ENCODE measurements at regions not wholly inside any gene's neighbourhood (a gene's known extent, or its start where the extent isn't known, plus 50 kb on each side); places are given as distances from the start of the nearest gene placed in this dataset.

DNA sequence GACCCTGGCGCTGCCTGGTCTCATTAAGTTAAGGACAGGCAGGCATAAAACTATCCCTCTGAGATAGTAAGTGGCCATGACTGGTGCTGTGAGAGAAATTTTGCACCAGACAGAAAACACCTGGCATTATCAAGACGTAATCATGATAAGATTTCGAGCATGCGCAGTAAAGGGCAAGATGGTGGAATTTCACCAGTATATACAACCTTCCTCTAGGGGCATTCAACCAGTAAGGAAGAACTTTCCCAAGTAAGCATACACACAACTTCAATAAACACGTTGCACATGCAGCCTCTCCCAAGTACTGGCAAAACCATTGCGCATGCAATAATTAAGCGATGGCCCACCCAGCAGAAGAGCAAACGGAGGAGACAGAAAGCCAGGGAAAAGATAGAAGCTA lies 1376.4 kb upstream of the CRIM1 start:
- no peak for TF ChIP-seq CTCF (conservative IDR thresholded peaks at IDR 0.05; ENCODE audit: low read length)
- no peak for DNase-seq (ENCODE audit: low read depth)
- H3K4me3 ChIP-seq (ENCODE audit: low read length) = no peak overlapping the region

DNA sequence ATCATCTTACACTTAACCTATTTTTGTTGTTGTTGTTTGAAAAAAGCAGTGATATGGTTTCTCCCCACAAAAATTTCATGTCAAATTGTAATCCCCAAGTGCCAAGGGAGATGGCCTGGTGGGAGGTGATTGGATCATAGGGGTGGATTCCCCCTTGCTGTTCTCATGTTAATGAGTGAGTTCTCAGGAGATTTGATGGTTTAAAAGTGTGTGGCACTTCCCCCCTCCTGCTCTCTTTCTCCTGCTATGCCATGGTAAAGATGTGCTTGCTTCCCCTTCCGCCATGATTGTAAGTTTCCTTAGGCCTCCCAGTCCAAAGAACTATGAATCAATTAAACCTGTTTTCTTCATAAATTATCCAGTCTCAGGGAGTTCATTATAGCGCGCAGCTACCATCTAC lies 1362.7 kb upstream of the FAM98A start:
- no peak overlapping the region for H3K4me3 ChIP-seq (ENCODE audit: low read length)
- no peak for TF ChIP-seq CTCF (conservative IDR thresholded peaks at IDR 0.05; ENCODE audit: low read length)
- no peak for DNase-seq (ENCODE audit: low read depth)

- H3K4me3 ChIP-seq (ENCODE audit: low read length) = no peak overlapping the region
- no peak for TF ChIP-seq CTCF (conservative IDR thresholded peaks at IDR 0.05; ENCODE audit: low read length)
- no peak for DNase-seq (ENCODE audit: low read depth)
These were observed 1355.7 kb upstream of the FAM98A start for GRCh38 chr2:34954758-34955157.

- no peak overlapping the region for H3K4me3 ChIP-seq (ENCODE audit: low read length)
- no peak for TF ChIP-seq CTCF (conservative IDR thresholded peaks at IDR 0.05; ENCODE audit: low read length)
- DNase-seq (ENCODE audit: low read depth) = no peak
These were observed 1351.7 kb upstream of the FAM98A start for GRCh38 chr2:34950797-34951196.

DNA sequence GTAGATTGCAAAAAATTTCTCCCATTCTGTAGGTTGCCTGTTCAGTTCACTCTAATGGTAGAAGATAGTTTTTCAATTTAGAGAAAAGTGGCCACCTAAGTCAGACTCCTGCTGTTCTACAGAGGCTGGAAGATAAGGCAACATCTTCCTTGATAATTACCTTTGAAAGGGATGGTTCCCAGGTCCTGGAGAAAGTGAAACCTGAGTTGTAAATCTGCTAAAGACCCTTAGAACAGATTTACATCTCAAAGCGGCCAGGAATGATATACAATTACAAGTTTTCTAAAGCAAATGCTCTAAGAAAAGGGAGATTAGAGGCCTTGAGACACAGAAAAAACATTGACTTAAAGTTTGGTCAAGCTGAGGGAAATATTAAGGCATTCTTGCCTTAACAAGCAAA lies 1350.2 kb upstream of the FAM98A start:
- no peak overlapping the region for H3K4me3 ChIP-seq (ENCODE audit: low read length)
- TF ChIP-seq CTCF (conservative IDR thresholded peaks at IDR 0.05; ENCODE audit: low read length) = no peak
- no peak for DNase-seq (ENCODE audit: low read depth)

GRCh38 chr2:34936089-34936488 lies 1337.0 kb upstream of the FAM98A start:
- DNase-seq (ENCODE audit: low read depth) = no peak
- no peak for TF ChIP-seq CTCF (conservative IDR thresholded peaks at IDR 0.05; ENCODE audit: low read length)
- H3K4me3 ChIP-seq (ENCODE audit: low read length) = no peak overlapping the region

GRCh38 chr2:34912084-34912483 lies 1313.0 kb upstream of the FAM98A start:
- no peak for DNase-seq (ENCODE audit: low read depth)
- H3K4me3 ChIP-seq (ENCODE audit: low read length) = no peak overlapping the region
- no peak for TF ChIP-seq CTCF (conservative IDR thresholded peaks at IDR 0.05; ENCODE audit: low read length)

Measured in AG10803 (cell line).